ENCODE measurements at regions not wholly inside any gene's neighbourhood (a gene's known extent, or its start where the extent isn't known, plus 50 kb on each side); places are given as distances from the start of the nearest gene placed in this dataset.

DNA sequence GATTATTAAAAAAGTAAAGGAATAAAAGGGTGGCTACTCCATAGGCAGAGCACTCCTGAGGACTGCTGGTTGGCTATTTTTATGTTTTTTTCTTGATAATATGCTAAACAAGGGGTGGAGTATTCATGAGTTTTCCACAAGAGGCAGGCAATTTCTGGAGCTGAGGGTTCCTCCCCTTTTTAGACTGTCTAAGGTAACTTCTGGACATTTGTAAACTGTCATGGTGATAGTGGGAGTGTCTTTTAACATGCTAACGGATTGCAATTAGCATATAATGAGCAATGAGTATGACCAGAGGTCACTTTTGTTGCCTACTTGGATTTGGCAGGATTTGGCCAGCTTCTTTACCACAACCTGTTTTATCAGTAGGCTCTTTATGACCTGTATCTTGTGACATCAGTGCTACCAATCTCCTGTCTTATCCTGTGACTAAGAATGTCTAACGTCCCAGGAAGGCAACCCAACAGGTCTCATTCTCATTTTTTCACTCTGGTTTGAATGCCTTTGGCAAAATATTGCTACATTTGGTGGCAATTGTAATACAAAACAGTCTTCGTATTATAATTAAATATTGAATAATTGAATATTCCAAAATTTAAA is 587.8 kb upstream of the POM121L12 start:
- no peak for DNase-seq
- no peaks in the 10 kb centered on the region for H3K27me3 Mint-ChIP-seq (ENCODE audit: unreplicated experiment)
- H3K4me3 Mint-ChIP-seq (ENCODE audit: unreplicated experiment): no peak overlapping the region
- no peak overlapping the region for H3K27ac Mint-ChIP-seq (ENCODE audit: unreplicated experiment)
- H3K9me3 Mint-ChIP-seq (ENCODE audit: unreplicated experiment): peaks cover 1% of the 10 kb centered on the region
- no peaks in the 10 kb centered on the region for H3K36me3 Mint-ChIP-seq (ENCODE audit: unreplicated experiment)
- TF ChIP-seq, protein P1, sequence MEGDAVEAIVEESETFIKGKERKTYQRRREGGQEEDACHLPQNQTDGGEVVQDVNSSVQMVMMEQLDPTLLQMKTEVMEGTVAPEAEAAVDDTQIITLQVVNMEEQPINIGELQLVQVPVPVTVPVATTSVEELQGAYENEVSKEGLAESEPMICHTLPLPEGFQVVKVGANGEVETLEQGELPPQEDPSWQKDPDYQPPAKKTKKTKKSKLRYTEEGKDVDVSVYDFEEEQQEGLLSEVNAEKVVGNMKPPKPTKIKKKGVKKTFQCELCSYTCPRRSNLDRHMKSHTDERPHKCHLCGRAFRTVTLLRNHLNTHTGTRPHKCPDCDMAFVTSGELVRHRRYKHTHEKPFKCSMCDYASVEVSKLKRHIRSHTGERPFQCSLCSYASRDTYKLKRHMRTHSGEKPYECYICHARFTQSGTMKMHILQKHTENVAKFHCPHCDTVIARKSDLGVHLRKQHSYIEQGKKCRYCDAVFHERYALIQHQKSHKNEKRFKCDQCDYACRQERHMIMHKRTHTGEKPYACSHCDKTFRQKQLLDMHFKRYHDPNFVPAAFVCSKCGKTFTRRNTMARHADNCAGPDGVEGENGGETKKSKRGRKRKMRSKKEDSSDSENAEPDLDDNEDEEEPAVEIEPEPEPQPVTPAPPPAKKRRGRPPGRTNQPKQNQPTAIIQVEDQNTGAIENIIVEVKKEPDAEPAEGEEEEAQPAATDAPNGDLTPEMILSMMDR (IDR thresholded peaks at IDR 0.05; ENCODE audit: partially characterized antibody, unreplicated experiment): no peak
- H3K4me1 Mint-ChIP-seq (ENCODE audit: low read depth, unreplicated experiment): no peaks in the 10 kb centered on the region

DNA sequence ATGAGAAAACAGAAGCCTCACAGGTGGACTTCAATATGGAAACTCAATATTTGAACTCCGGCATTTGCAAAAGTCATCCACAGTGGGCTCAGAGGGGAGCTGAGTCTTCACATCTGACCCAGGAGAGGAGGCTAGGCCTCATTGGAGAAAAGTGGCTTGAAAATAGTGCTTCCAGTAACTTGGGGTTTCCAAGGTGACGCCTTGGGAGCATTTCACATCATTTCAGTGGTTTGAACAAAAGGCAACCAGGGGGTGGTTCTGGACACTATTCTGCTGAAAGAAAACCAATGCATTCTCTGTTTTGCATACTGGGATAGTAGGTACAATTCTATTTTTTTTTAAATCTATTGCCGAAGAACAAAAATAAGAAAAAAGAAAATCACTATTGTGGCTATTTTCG is 599.2 kb upstream of the POM121L12 start:
- no peaks in the 10 kb centered on the region for H3K27me3 Mint-ChIP-seq (ENCODE audit: unreplicated experiment)
- no peak overlapping the region for H3K4me3 Mint-ChIP-seq (ENCODE audit: unreplicated experiment)
- no peaks in the 10 kb centered on the region for H3K4me1 Mint-ChIP-seq (ENCODE audit: low read depth, unreplicated experiment)
- no peaks in the 10 kb centered on the region for H3K9me3 Mint-ChIP-seq (ENCODE audit: unreplicated experiment)
- TF ChIP-seq, protein P1 (IDR thresholded peaks at IDR 0.05; ENCODE audit: partially characterized antibody, unreplicated experiment): no peak
- H3K27ac Mint-ChIP-seq (ENCODE audit: unreplicated experiment): no peak overlapping the region
- H3K36me3 Mint-ChIP-seq (ENCODE audit: unreplicated experiment): no peaks in the 10 kb centered on the region
- DNase-seq: no peak

DNA sequence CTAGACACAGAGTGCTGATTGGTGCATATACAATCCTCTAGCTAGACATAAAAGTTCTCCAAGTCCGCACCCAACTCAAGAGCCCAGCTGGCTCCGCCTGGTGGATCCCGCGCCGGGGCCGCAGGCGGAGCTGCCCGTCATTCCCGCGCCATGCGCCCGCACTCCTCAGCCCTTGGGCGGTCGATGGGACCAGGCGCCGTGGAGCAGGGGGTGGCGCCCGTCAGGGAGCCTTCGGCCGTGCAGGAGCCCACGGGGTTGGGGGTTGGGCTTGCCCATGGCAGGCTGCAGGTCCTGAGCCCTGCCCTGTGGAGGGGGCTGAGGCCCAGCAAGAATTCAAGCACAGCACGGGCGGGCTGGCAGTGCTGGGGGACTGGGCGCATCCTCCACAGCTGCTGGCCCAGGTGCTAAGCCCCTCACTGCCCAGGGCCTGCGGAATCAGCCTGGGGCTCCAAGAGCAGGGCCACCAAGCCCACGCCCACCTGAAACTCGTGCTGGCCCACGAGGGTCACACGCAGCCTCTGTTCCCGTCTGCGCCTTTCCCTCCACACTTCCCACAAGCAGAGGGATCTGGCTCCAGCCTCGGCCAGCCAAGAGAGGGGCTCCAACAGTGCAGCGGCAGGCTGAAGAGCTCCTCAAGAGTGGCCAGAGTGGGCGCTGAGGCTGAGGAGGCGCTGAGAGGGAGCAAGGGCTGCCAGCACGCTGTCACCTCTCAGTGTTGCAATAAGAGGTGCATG is 604.2 kb upstream of the POM121L12 start:
- TF ChIP-seq, protein P1 (IDR thresholded peaks at IDR 0.05; ENCODE audit: partially characterized antibody, unreplicated experiment): no peak
- peaks cover 6% of the 10 kb centered on the region for H3K36me3 Mint-ChIP-seq (ENCODE audit: unreplicated experiment)
- H3K27me3 Mint-ChIP-seq (ENCODE audit: unreplicated experiment): no peaks in the 10 kb centered on the region
- H3K9me3 Mint-ChIP-seq (ENCODE audit: unreplicated experiment): no peaks in the 10 kb centered on the region
- DNase-seq: no peak
- no peaks in the 10 kb centered on the region for H3K4me1 Mint-ChIP-seq (ENCODE audit: low read depth, unreplicated experiment)
- no peak overlapping the region for H3K27ac Mint-ChIP-seq (ENCODE audit: unreplicated experiment)
- H3K4me3 Mint-ChIP-seq (ENCODE audit: unreplicated experiment): no peak overlapping the region

DNA sequence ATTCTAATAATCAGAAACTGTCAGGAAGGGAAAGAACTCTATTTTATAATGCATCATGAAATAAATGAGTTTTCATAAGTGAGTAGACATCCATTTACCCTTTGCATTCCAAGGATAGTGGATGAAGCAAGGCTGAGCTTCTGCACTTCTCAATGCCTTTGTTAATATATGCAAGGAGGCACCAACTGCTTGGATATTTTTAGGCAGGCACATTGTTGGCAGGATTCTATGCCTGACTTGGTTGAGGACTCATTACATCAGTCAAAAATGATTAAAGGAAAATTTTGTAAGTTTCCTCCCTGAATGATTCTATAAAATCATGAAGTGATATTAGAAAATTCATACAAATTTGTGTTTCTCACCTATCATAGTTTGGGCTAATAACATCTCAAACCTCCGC is 612.2 kb upstream of the POM121L12 start:
- DNase-seq: no peak
- no peak overlapping the region for H3K4me3 Mint-ChIP-seq (ENCODE audit: unreplicated experiment)
- no peaks in the 10 kb centered on the region for H3K9me3 Mint-ChIP-seq (ENCODE audit: unreplicated experiment)
- no peaks in the 10 kb centered on the region for H3K36me3 Mint-ChIP-seq (ENCODE audit: unreplicated experiment)
- no peak overlapping the region for H3K27ac Mint-ChIP-seq (ENCODE audit: unreplicated experiment)
- no peaks in the 10 kb centered on the region for H3K27me3 Mint-ChIP-seq (ENCODE audit: unreplicated experiment)
- TF ChIP-seq, protein P1 (IDR thresholded peaks at IDR 0.05; ENCODE audit: partially characterized antibody, unreplicated experiment): no peak
- no peaks in the 10 kb centered on the region for H3K4me1 Mint-ChIP-seq (ENCODE audit: low read depth, unreplicated experiment)

DNA sequence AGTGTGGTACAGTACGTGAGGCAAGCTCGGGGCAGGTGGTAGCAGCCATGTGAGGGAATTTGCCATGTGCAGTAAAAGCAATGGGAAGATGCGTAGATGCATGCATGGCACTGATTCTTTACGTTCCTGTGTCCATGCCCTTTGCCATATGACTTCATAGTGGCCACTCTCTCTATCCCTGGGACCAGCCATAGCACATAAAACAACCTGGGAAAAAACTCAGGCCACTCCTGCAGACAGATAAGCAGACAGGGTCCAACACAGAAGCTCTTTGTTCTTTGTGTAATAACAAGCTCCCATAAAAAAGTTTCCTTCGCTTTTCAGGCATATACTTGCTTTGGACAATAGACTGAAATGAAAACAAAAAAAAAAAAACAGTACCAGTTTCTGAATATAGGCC is 622.4 kb upstream of the POM121L12 start:
- no peak overlapping the region for H3K4me3 Mint-ChIP-seq (ENCODE audit: unreplicated experiment)
- TF ChIP-seq, protein P1 (IDR thresholded peaks at IDR 0.05; ENCODE audit: partially characterized antibody, unreplicated experiment): no peak
- no peak overlapping the region for H3K27ac Mint-ChIP-seq (ENCODE audit: unreplicated experiment)
- no peaks in the 10 kb centered on the region for H3K36me3 Mint-ChIP-seq (ENCODE audit: unreplicated experiment)
- H3K9me3 Mint-ChIP-seq (ENCODE audit: unreplicated experiment): no peaks in the 10 kb centered on the region
- H3K4me1 Mint-ChIP-seq (ENCODE audit: low read depth, unreplicated experiment): no peaks in the 10 kb centered on the region
- no peak for DNase-seq
- H3K27me3 Mint-ChIP-seq (ENCODE audit: unreplicated experiment): peaks cover 1% of the 10 kb centered on the region
